Upper lobe of right lung (tissue), 1 donor: ENCODE measurements at regions not wholly inside any gene's neighbourhood (a gene's known extent, or its start where the extent isn't known, plus 50 kb on each side); places are given as distances from the start of the nearest gene placed in this dataset.
A peak's percentile ranks its signal among the peaks of the same experiment; 100 is the strongest.

ENCODE experiments used
- ATAC-seq: fragments of 200-7000 bp; cut with Tn5 transposase; one replicate; pipeline ENCODE4 v1.9.1; 2020; ENCODE audit warnings: mild to moderate bottlenecking, moderate library complexity
- DNase-seq: peaks from one replicate; pipeline ENCODE4 v3.0.0-alpha.2; 2020
- H3K27ac ChIP-seq: fragments of 200-600 bp; one replicate; pipeline ENCODE4 v1.8.0; 2022
- H3K27me3 ChIP-seq: fragments of 200-600 bp; one replicate; pipeline ENCODE4 v1.8.0; 2022; ENCODE audit warnings: mild to moderate bottlenecking
- H3K36me3 ChIP-seq: fragments of 200-600 bp; one replicate; pipeline ENCODE4 v1.8.0; 2022
- H3K4me1 ChIP-seq: fragments of 200-600 bp; one replicate; pipeline ENCODE4 v1.8.0; 2022
- H3K4me3 ChIP-seq: fragments of 200-600 bp; one replicate; pipeline ENCODE4 v1.8.0; 2022; ENCODE audit warnings: mild to moderate bottlenecking
- H3K9me3 ChIP-seq: fragments of 200-600 bp; one replicate; pipeline ENCODE4 v1.8.0; 2022
- CTCF ChIP-seq: fragments of 200-600 bp; IDR thresholded peaks from one replicate; pipeline ENCODE4 v1.8.0; 2022; ENCODE audit warnings: antibody characterized with exemption
- intact Hi-C: fragments of 100-400 bp; cut with DNase I; formaldehyde crosslinking; loops from one replicate; pipeline ENCODE4 v1.11.0; 2022
- donor health status: DM: no; HTN: yes; CAD: no; lungs with severe emphysema.

GRCh38 chr4:14254252-14254651 is 626.7 kb upstream of the BOD1L1 start:
- ATAC-seq (peak; percentile 88), DNase-seq (peak; percentile 60)
- no peak overlapping the region for H3K4me3 ChIP-seq
- no peaks in the 10 kb centered on the region for H3K36me3 ChIP-seq
- intact Hi-C loops, result no loop called here
- TF ChIP-seq CTCF, result peak; percentile 64
- no peak overlapping the region for H3K27ac ChIP-seq
- no peaks in the 10 kb centered on the region for H3K27me3 ChIP-seq
- no peaks in the 10 kb centered on the region for H3K9me3 ChIP-seq
- H3K4me1 ChIP-seq, result no peaks in the 10 kb centered on the region

- Histone ChIP-seq H3K4me3 (no peak overlapping the region), H3K36me3 (no peaks in the 10 kb centered on the region), H3K27me3 (no peaks in the 10 kb centered on the region), H3K27ac (no peak overlapping the region), H3K4me1 (no peaks in the 10 kb centered on the region), H3K9me3 (no peaks in the 10 kb centered on the region)
- no peak for ATAC-seq
- no peak for DNase-seq
- intact Hi-C loops, result no loop called here
- TF ChIP-seq CTCF, result no peak
These were observed 627.4 kb upstream of the BOD1L1 start for GRCh38 chr4:14254926-14255325.

GRCh38 chr4:14257903-14258302 is 630.4 kb upstream of the BOD1L1 start:
- no peaks in the 10 kb centered on the region for H3K9me3 ChIP-seq
- no peak overlapping the region for H3K4me3 ChIP-seq
- intact Hi-C loops, result no loop called here
- no peaks in the 10 kb centered on the region for H3K36me3 ChIP-seq
- no peaks in the 10 kb centered on the region for H3K4me1 ChIP-seq
- ATAC-seq (no peak), DNase-seq (no peak)
- TF ChIP-seq CTCF, result no peak
- H3K27me3 ChIP-seq, result no peaks in the 10 kb centered on the region
- H3K27ac ChIP-seq, result no peak overlapping the region

GRCh38 chr4:14259936-14260335 is 632.4 kb upstream of the BOD1L1 start:
- no peaks in the 10 kb centered on the region for H3K9me3 ChIP-seq
- DNase-seq (no peak), ATAC-seq (no peak)
- no peak for TF ChIP-seq CTCF
- H3K4me1 ChIP-seq, result no peaks in the 10 kb centered on the region
- H3K36me3 ChIP-seq, result no peaks in the 10 kb centered on the region
- intact Hi-C loops, result no loop called here
- no peaks in the 10 kb centered on the region for H3K27me3 ChIP-seq
- no peak overlapping the region for H3K27ac ChIP-seq
- H3K4me3 ChIP-seq, result no peak overlapping the region

GRCh38 chr4:14260591-14260990 is 633.1 kb upstream of the BOD1L1 start:
- Histone ChIP-seq H3K27me3 (no peaks in the 10 kb centered on the region), H3K27ac (no peak overlapping the region), H3K36me3 (no peaks in the 10 kb centered on the region), H3K4me3 (no peak overlapping the region), H3K4me1 (no peaks in the 10 kb centered on the region), H3K9me3 (no peaks in the 10 kb centered on the region)
- TF ChIP-seq CTCF, result no peak
- ATAC-seq (no peak), DNase-seq (no peak)
- intact Hi-C loops, result no loop called here

- Histone ChIP-seq H3K9me3 (no peaks in the 10 kb centered on the region), H3K36me3 (no peaks in the 10 kb centered on the region), H3K27ac (no peak overlapping the region), H3K27me3 (no peaks in the 10 kb centered on the region), H3K4me1 (no peaks in the 10 kb centered on the region), H3K4me3 (no peak overlapping the region)
- no peak for ATAC-seq
- intact Hi-C loops, result no loop called here
- DNase-seq, result no peak
- TF ChIP-seq CTCF, result no peak
These were observed 634.7 kb upstream of the BOD1L1 start for GRCh38 chr4:14262221-14262620.
